ENCODE measurements at regions not wholly inside any gene's neighbourhood (a gene's known extent, or its start where the extent isn't known, plus 50 kb on each side); places are given as distances from the start of the nearest gene placed in this dataset.
A peak's percentile ranks its signal among the peaks of the same experiment; 100 is the strongest.

DNA sequence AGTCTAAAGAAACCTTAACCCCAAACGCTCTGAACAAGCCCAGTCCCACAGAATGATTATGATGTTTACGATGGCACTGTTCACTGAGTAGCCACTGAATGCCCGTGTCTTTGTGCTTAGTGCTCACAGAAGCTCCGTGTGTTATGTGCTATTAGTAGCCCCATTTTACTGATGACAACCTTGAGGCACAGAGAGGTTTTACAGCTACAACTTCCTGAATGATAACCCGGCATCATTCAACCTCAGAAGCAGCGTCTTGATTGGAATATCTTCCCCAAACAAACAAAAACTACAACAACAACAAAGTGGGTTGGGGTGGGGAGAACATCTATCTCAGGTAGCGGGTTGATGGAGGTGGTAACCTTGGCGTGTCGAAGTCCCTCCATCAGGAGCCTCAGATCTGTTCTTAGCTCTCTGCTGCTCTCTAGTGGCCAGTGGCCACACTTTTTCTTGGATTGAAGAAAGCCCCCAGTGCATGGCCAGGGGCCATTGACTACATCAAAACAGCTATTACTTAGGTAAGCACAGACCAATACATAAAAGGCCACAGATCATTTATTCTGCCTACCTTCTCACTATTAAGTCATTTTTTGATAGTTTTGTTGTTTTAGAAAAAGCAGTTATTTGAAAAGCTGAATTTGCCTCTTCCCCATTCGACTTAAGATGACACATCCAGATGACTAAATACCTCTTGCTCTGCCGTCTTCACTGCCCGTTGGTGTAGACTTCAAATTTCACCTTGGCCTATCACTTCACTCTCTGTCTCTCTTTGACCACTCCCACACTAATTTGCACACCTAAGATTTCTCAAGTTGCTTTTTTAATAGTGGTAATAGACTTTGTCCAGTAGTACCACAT, 376.9 kb downstream of the GALC start:
- Histone ChIP-seq H3K9me3 (ENCODE audit: control insufficient read depth in 4 of 4, low read length in 3 of 4) (peaks cover 0 to 1% (median 0%) of the 10 kb centered on the region in 4 donors), H3K27ac (ENCODE audit: low read depth in 1 of 2, low read length in 2 of 2) (no peak overlapping the region), H3K9ac (ENCODE audit: low read depth in 1 of 2, low read length in 2 of 2) (no peak overlapping the region), H3K4me3 (ENCODE audit: low read depth in 1 of 3, low read length in 3 of 3) (no peak overlapping the region), H3K4me1 (ENCODE audit: control insufficient read depth in 4 of 4, insufficient read depth in 4 of 4, low read length in 3 of 4) (no peaks in the 10 kb centered on the region), H3K27me3 (ENCODE audit: control insufficient read depth in 4 of 4, insufficient read depth in 4 of 4, low read length in 3 of 4) (peaks cover 0 to 2% (median 0%) of the 10 kb centered on the region in 4 donors), H3K36me3 (ENCODE audit: control insufficient read depth in 4 of 4, insufficient read depth in 3 of 4, low read depth in 1 of 4, low read length in 3 of 4) (no peaks in the 10 kb centered on the region)
- WGBS, result 46% methylated on average over 12 of the region's 12 CpGs
- DNase-seq (ENCODE audit: low spot score), result peak; percentile 50
- TF ChIP-seq, protein P1, sequence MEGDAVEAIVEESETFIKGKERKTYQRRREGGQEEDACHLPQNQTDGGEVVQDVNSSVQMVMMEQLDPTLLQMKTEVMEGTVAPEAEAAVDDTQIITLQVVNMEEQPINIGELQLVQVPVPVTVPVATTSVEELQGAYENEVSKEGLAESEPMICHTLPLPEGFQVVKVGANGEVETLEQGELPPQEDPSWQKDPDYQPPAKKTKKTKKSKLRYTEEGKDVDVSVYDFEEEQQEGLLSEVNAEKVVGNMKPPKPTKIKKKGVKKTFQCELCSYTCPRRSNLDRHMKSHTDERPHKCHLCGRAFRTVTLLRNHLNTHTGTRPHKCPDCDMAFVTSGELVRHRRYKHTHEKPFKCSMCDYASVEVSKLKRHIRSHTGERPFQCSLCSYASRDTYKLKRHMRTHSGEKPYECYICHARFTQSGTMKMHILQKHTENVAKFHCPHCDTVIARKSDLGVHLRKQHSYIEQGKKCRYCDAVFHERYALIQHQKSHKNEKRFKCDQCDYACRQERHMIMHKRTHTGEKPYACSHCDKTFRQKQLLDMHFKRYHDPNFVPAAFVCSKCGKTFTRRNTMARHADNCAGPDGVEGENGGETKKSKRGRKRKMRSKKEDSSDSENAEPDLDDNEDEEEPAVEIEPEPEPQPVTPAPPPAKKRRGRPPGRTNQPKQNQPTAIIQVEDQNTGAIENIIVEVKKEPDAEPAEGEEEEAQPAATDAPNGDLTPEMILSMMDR (IDR thresholded peaks at IDR 0.05; ENCODE audit: low read depth, low read length, missing input control), result peak; percentile 56
- TF ChIP-seq TAF1 (conservative IDR thresholded peaks at IDR 0.05) (no peak), RAD21 (IDR thresholded peaks at IDR 0.05) (peak; percentile 68 to 75), HNF4A (conservative IDR thresholded peaks at IDR 0.05) (no peak)

DNA sequence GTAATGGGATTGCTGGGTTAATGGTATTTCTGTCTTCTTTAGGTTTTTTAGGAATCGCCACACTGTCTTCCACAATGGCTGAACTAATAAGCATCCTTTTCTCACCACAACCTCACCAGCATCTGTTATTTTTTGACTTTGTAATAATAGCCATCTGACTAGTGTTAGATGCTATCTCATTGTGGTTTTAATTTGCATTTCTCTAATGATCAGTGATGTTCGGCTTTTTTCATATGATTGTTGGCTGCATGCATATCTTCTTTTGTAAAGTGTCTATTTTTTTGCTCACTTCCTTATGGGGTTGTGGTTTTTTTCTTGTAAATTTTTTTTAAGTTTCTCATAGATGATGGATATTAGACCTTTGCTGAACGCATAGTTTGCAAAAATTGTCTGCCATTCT, 377.9 kb downstream of the GALC start:
- no peaks in the 10 kb centered on the region for H3K36me3 ChIP-seq (ENCODE audit: control insufficient read depth in 4 of 4, insufficient read depth in 3 of 4, low read depth in 1 of 4, low read length in 3 of 4)
- no peaks in the 10 kb centered on the region for H3K4me1 ChIP-seq (ENCODE audit: control insufficient read depth in 4 of 4, insufficient read depth in 4 of 4, low read length in 3 of 4)
- no peak for TF ChIP-seq HNF4G (IDR thresholded peaks at IDR 0.05)
- TF ChIP-seq YY1 (IDR thresholded peaks at IDR 0.05), result no peak
- TF ChIP-seq, protein P2, sequence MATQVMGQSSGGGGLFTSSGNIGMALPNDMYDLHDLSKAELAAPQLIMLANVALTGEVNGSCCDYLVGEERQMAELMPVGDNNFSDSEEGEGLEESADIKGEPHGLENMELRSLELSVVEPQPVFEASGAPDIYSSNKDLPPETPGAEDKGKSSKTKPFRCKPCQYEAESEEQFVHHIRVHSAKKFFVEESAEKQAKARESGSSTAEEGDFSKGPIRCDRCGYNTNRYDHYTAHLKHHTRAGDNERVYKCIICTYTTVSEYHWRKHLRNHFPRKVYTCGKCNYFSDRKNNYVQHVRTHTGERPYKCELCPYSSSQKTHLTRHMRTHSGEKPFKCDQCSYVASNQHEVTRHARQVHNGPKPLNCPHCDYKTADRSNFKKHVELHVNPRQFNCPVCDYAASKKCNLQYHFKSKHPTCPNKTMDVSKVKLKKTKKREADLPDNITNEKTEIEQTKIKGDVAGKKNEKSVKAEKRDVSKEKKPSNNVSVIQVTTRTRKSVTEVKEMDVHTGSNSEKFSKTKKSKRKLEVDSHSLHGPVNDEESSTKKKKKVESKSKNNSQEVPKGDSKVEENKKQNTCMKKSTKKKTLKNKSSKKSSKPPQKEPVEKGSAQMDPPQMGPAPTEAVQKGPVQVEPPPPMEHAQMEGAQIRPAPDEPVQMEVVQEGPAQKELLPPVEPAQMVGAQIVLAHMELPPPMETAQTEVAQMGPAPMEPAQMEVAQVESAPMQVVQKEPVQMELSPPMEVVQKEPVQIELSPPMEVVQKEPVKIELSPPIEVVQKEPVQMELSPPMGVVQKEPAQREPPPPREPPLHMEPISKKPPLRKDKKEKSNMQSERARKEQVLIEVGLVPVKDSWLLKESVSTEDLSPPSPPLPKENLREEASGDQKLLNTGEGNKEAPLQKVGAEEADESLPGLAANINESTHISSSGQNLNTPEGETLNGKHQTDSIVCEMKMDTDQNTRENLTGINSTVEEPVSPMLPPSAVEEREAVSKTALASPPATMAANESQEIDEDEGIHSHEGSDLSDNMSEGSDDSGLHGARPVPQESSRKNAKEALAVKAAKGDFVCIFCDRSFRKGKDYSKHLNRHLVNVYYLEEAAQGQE (IDR thresholded peaks at IDR 0.05), result no peak
- DNase-seq (ENCODE audit: low spot score), result no peak
- H3K9me3 ChIP-seq (ENCODE audit: control insufficient read depth in 4 of 4, low read length in 3 of 4), result no peaks in the 10 kb centered on the region
- no peak overlapping the region for H3K4me3 ChIP-seq (ENCODE audit: low read depth in 1 of 3, low read length in 3 of 3)
- no peak overlapping the region for H3K9ac ChIP-seq (ENCODE audit: low read depth in 1 of 2, low read length in 2 of 2)
- no peak overlapping the region for H3K27ac ChIP-seq (ENCODE audit: low read depth in 1 of 2, low read length in 2 of 2)
- H3K27me3 ChIP-seq (ENCODE audit: control insufficient read depth in 4 of 4, insufficient read depth in 4 of 4, low read length in 3 of 4), result peaks cover 0 to 2% (median 0%) of the 10 kb centered on the region in 4 donors
- 66% methylated on average over 3 of the region's 3 CpGs for WGBS

DNA sequence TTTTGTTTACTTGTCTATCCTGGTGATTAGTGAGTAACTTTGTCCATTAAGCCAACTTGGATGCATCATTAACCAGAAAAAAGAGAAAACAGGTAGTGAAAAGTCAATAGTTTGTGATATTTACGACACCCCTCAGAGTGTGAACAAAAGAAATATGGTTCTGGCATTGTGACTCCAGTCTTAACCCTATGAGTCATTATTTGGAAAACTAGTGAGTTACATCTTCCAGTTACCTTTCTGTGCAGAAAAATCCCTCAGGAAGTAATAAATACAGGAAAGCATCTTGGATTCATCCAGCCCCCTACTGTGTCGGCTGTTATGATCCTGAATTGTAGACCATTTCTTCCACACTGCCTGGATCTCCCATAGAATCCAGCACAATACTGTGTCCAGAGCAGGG, 379.1 kb downstream of the GALC start:
- H3K9me3 ChIP-seq (ENCODE audit: control insufficient read depth in 4 of 4, low read length in 3 of 4), result no peaks in the 10 kb centered on the region
- H3K4me1 ChIP-seq (ENCODE audit: control insufficient read depth in 4 of 4, insufficient read depth in 4 of 4, low read length in 3 of 4), result no peaks in the 10 kb centered on the region
- no peak overlapping the region for H3K9ac ChIP-seq (ENCODE audit: low read depth in 1 of 2, low read length in 2 of 2)
- no peak overlapping the region for H3K4me3 ChIP-seq (ENCODE audit: low read depth in 1 of 3, low read length in 3 of 3)
- no peak overlapping the region for H3K27ac ChIP-seq (ENCODE audit: low read depth in 1 of 2, low read length in 2 of 2)
- no peaks in the 10 kb centered on the region for H3K36me3 ChIP-seq (ENCODE audit: control insufficient read depth in 4 of 4, insufficient read depth in 3 of 4, low read depth in 1 of 4, low read length in 3 of 4)
- 66% methylated on average over 2 of the region's 2 CpGs for WGBS
- DNase-seq (ENCODE audit: low spot score), result no peak
- H3K27me3 ChIP-seq (ENCODE audit: control insufficient read depth in 4 of 4, insufficient read depth in 4 of 4, low read length in 3 of 4), result peaks cover 0 to 2% (median 0%) of the 10 kb centered on the region in 4 donors
- TF ChIP-seq TAF1 (conservative IDR thresholded peaks at IDR 0.05), result no peak
- TF ChIP-seq, protein P3, sequence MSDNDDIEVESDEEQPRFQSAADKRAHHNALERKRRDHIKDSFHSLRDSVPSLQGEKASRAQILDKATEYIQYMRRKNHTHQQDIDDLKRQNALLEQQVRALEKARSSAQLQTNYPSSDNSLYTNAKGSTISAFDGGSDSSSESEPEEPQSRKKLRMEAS (IDR thresholded peaks at IDR 0.05), result no peak
- TF ChIP-seq, protein P1 (IDR thresholded peaks at IDR 0.05; ENCODE audit: low read depth, low read length, missing input control), result no peak
- no peak for TF ChIP-seq YY1 (IDR thresholded peaks at IDR 0.05)
- no peak for TF ChIP-seq HNF4A (conservative IDR thresholded peaks at IDR 0.05)
- TF ChIP-seq ATF3 (IDR thresholded peaks at IDR 0.05), result no peak
- TF ChIP-seq NR2F2 (IDR thresholded peaks at IDR 0.05), result no peak
- TF ChIP-seq GABPA (IDR thresholded peaks at IDR 0.05 in 1 of 2, conservative IDR thresholded peaks at IDR 0.05 in 1 of 2), result no peak
- TF ChIP-seq, protein P2 (IDR thresholded peaks at IDR 0.05), result no peak
- no peak for TF ChIP-seq FOXA2 (IDR thresholded peaks at IDR 0.05)
- no peak for TF ChIP-seq JUND (IDR thresholded peaks at IDR 0.05)
- no peak for TF ChIP-seq RXRA (IDR thresholded peaks at IDR 0.05)
